Retinal pigment epithelial cell (primary cell): ENCODE measurements at regions not wholly inside any gene's neighbourhood (a gene's known extent, or its start where the extent isn't known, plus 50 kb on each side); places are given as distances from the start of the nearest gene placed in this dataset.

Experiments used
- DNase-seq: peaks from one replicate; pipeline ENCODE4 v3.0.0-alpha.2; 2010; ENCODE audit warnings: low read depth
- H3K4me3 ChIP-seq: 2 replicates; pipeline ENCODE4 v1.5.1; 2011; ENCODE audit warnings: mild to moderate bottlenecking, low read length, control low read depth, moderate library complexity
- CTCF ChIP-seq: conservative IDR thresholded peaks from 2 replicates; pipeline ENCODE4 v1.5.1; 2011; ENCODE audit warnings: low read depth, low read length, control low read depth, inconsistent platforms

- H3K4me3 ChIP-seq = no peak overlapping the region
- TF ChIP-seq CTCF = no peak
These were observed 133.1 kb downstream of the WDR11 start for GRCh38 chr10:120984221-120984620.

GRCh38 chr10:120987359-120987758 lies 136.2 kb downstream of the WDR11 start:
- TF ChIP-seq CTCF = no peak
- no peak overlapping the region for H3K4me3 ChIP-seq
- no peak for DNase-seq

More at GRCh38 chr10:120984221-120984620, 133.1 kb downstream of the WDR11 start:
- no peak for DNase-seq

GRCh38 chr10:120988751-120989150 lies 137.6 kb downstream of the WDR11 start:
- TF ChIP-seq CTCF = no peak
- DNase-seq = no peak
- H3K4me3 ChIP-seq = no peak overlapping the region

GRCh38 chr10:120989279-120989678 lies 138.1 kb downstream of the WDR11 start:
- no peak for DNase-seq
- TF ChIP-seq CTCF = no peak
- no peak overlapping the region for H3K4me3 ChIP-seq

- TF ChIP-seq CTCF = no peak
- H3K4me3 ChIP-seq = no peak overlapping the region
- no peak for DNase-seq
These were observed 138.9 kb downstream of the WDR11 start for GRCh38 chr10:120989996-120990598.

GRCh38 chr10:120990831-120991230 lies 139.7 kb downstream of the WDR11 start:
- no peak for DNase-seq

More at GRCh38 chr10:120990831-120991230, 139.7 kb downstream of the WDR11 start:
- no peak for TF ChIP-seq CTCF
- H3K4me3 ChIP-seq = no peak overlapping the region
